ENCODE measurements at regions not wholly inside any gene's neighbourhood (a gene's known extent, or its start where the extent isn't known, plus 50 kb on each side); places are given as distances from the start of the nearest gene placed in this dataset.

DNA sequence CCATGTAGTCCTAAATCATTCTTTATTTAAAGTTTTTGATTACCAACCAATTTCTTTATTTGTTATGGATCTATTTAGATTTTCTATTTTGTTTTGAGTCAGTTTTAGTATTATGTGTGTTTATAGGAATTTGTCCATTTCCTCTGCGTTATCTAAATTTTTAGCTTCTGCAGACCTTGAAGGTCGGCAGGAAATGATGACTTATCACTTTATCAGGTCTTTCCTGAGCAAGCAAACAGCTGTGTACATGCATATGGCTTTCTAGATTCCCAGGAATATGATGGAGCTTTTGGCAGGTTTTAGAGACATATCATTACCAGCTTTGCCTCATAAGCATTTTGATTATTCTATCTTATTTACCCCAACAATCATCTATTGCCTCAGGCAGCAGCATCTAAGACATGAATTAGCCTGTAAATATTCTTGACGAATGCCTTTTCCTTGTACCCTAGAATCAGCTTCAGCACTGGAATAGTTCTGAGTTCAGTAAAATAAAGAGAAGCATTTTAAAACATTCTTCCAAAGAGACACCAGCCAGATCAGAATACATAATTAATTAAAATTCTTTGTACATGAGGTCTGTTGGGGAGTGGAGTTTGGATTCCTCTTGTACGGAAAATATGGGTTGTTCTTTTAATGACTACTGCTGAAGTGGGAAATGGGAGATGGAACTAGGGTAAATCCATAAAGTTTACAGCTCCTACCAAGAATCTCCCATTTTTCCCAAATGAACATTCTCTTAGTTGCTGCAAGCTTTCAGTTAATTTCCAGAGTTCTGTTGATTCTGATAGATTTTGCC, 408.8 kb upstream of the SEMA3C start:
- CTCF ChIA-PET (ENCODE audit: partially characterized antibody), result interaction anchor here (1.4 kb wide), 1 partner anchor 18 kb away, joined by 3 read pairs; no protein-coding TSS in a partner anchor

More for the DNA sequence above, 408.8 kb upstream of the SEMA3C start:
- no peak overlapping the region for H2AFZ ChIP-seq (ENCODE audit: low read length)
- no peaks in the 10 kb centered on the region for H4K20me1 ChIP-seq (replicated peaks in 1 of 2; ENCODE audit: control insufficient read depth in 1 of 2, insufficient read depth in 2 of 2, low read length in 2 of 2)
- DNase-seq (ENCODE audit: low read depth in 1 of 2, low spot score in 2 of 2) (no peak), FAIRE-seq (no peak)
- no peak overlapping the region for H3K4me2 ChIP-seq (ENCODE audit: insufficient read depth in 1 of 2, low read depth in 2 of 2, low read length in 2 of 2)
- no peak overlapping the region for H2BK12ac ChIP-seq (ENCODE audit: low read depth, low read length)
- H3K4me1 ChIP-seq (replicated peaks in 1 of 4; ENCODE audit: control insufficient read depth in 3 of 4, insufficient read depth in 4 of 4, low read length in 3 of 4), result no peaks in the 10 kb centered on the region
- TF ChIP-seq SAP30 (IDR thresholded peaks at IDR 0.05; ENCODE audit: insufficient read depth, insufficient replicate concordance, low read length) (no peak), POLR2A (IDR thresholded peaks at IDR 0.05; ENCODE audit: control extremely low read depth in 1 of 2, low read depth in 2 of 2, low read length in 2 of 2) (no peak), JUND (IDR thresholded peaks at IDR 0.05; ENCODE audit: low read length) (no peak), BRCA1 (IDR thresholded peaks at IDR 0.05; ENCODE audit: low read depth, low read length) (no peak), CHD1 (IDR thresholded peaks at IDR 0.05; ENCODE audit: low read depth, low read length) (no peak), RNF2 (IDR thresholded peaks at IDR 0.05; ENCODE audit: borderline replicate concordance, low read depth, low read length, missing control alignments, poor library complexity, severe bottlenecking) (no peak), CHD2 (IDR thresholded peaks at IDR 0.05; ENCODE audit: low read length) (no peak)
- no peak overlapping the region for H4K5ac ChIP-seq (ENCODE audit: insufficient read length, low read depth, low read length)
- H2BK120ac ChIP-seq (replicated peaks; ENCODE audit: low read depth, low read length), result no peak overlapping the region
- H3K4me3 ChIP-seq (ENCODE audit: extremely low read depth in 1 of 4, insufficient read depth in 2 of 4, low read depth in 3 of 4, low read length in 4 of 4), result no peak overlapping the region
- no peak overlapping the region for H3K56ac ChIP-seq (replicated peaks; ENCODE audit: insufficient read length, low read depth, low read length)
- H3K36me3 ChIP-seq (ENCODE audit: control insufficient read depth in 2 of 4, insufficient read depth in 4 of 4, low read length in 3 of 4), result no peaks in the 10 kb centered on the region
- no peak overlapping the region for H4K8ac ChIP-seq (ENCODE audit: extremely low read depth, insufficient read depth, low read length)
- no peak overlapping the region for H3K4ac ChIP-seq (replicated peaks; ENCODE audit: insufficient read length, low read depth, low read length)
- no peak overlapping the region for H2BK5ac ChIP-seq (ENCODE audit: low read depth, low read length)
- POLR2A ChIA-PET (ENCODE audit: partially characterized antibody), result no interaction called here
- H3K9me3 ChIP-seq (ENCODE audit: insufficient read depth in 2 of 2, low read depth in 1 of 2, low read length in 1 of 2), result no peaks in the 10 kb centered on the region
- no peak overlapping the region for H4K91ac ChIP-seq (replicated peaks; ENCODE audit: insufficient read length, low read length)
- H2BK20ac ChIP-seq (ENCODE audit: low read length), result no peak overlapping the region
- no peaks in the 10 kb centered on the region for H3K79me2 ChIP-seq (ENCODE audit: control insufficient read depth in 1 of 2, insufficient read depth in 2 of 2, low read length in 2 of 2)
- H3K14ac ChIP-seq (ENCODE audit: insufficient read length), result no peak overlapping the region
- WGBS, 2 experiments (ENCODE audit: extremely low coverage in 1 of 2, insufficient coverage in 1 of 2, insufficient read length in 1 of 2, insufficient replicate concordance in 2 of 2, low coverage in 1 of 2, low lambda C conversion rate in 2 of 2, missing lambda C conversion rate in 1 of 2), result 93% methylated on average over 4 of the region's 4 CpGs; no CpG with 5 or more reads in 1 of the 2 experiments
- H3K27ac ChIP-seq (ENCODE audit: low read depth, low read length), result no peak overlapping the region
- no peaks in the 10 kb centered on the region for H3K79me1 ChIP-seq (ENCODE audit: low read depth, low read length)
- no peak overlapping the region for H2AK5ac ChIP-seq (ENCODE audit: low read depth, low read length)
- no peak overlapping the region for H3K18ac ChIP-seq (ENCODE audit: extremely low read depth, low read length)
- no peaks in the 10 kb centered on the region for H3K27me3 ChIP-seq (replicated peaks in 1 of 4; ENCODE audit: control insufficient read depth in 3 of 4, extremely low read depth in 1 of 4, insufficient read depth in 3 of 4, low read length in 3 of 4)
- H3K9ac ChIP-seq (replicated peaks in 1 of 4; ENCODE audit: extremely low read depth in 1 of 4, low read depth in 3 of 4, low read length in 3 of 4), result no peak overlapping the region
- H2BK15ac ChIP-seq (ENCODE audit: low read length), result no peak overlapping the region
- no peak overlapping the region for H3K23ac ChIP-seq (ENCODE audit: insufficient read length)
- H3K23me2 ChIP-seq (ENCODE audit: low read depth, low read length), result no peaks in the 10 kb centered on the region
